Left kidney (tissue), 1 donor: ENCODE measurements at regions not wholly inside any gene's neighbourhood (a gene's known extent, or its start where the extent isn't known, plus 50 kb on each side); places are given as distances from the start of the nearest gene placed in this dataset.
A peak's percentile ranks its signal among the peaks of the same experiment; 100 is the strongest.
"Not testable (repeated sequence)": the region's sequence is repeated elsewhere in the genome, so short reads cannot be mapped to it uniquely, and the experiment has no call there.

Source experiments
- DNase-seq: peaks from one replicate; pipeline ENCODE4 v3.0.0-alpha.2; 2013

DNA sequence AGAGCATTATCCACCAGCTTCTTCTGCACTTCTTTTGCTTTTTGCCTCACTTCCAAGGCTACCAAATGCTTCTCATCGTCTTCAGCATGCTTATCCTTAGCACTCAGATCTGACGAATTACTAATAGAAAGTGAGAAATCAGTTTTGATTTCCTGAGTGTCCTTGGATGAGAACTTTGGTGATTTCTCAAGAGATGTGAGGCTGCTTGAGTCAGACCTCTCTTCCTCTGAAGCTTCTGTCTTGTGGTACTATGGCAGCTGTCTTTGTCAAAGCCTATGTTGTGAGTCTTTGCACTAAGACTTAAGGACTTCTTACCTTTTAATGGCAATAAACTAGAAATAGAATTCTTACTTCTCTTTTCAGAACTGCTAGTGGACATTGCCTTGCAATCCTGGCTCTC lies 169.9 kb downstream of the CPE start:
- no peak for DNase-seq

DNA sequence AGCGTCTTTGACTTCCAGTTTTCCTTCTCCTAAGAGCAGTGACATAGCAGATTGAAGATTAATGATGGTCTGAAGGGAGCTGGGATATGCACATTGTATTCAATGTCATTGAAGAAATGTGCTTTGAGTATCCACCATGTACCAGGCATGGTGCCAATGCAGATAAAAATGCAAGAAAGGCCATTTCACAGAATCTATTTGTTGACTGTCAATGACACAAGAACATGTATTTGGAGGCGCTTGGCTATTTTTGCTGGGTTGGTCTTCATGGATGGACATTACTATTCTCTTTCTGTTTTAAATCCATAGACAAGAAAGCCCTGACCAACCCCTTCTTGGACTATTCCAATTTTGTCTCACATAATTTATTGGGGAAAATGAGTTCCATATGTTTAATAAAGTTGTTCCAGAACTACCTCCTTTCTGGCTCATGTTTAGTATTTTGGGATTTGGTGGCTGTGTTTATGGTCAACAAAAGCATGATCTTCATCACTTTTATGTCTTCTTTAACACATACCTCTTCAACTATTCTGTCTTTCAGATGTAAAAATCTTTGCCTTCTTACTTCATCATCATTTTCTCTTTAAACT lies 174.5 kb downstream of the CPE start:
- DNase-seq: no peak

DNA sequence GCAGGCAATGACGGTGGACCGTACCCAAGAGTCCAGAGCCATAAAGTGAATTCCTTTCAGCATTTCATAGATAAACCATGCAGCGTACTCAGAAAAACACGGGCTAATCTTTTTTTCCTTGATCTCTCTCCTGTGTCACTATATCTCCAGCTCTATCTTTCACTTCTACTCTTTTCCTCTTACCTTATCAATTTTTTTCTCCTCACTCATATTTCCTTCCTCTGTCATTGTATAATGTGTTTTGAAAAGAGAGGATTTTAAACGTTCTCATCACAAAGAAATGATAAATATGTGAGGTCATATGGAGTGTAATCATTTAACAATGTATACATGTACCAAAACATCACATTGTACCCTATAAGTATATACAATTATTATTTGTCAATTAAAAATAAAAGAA lies 176.5 kb downstream of the CPE start:
- DNase-seq: no peak

DNA sequence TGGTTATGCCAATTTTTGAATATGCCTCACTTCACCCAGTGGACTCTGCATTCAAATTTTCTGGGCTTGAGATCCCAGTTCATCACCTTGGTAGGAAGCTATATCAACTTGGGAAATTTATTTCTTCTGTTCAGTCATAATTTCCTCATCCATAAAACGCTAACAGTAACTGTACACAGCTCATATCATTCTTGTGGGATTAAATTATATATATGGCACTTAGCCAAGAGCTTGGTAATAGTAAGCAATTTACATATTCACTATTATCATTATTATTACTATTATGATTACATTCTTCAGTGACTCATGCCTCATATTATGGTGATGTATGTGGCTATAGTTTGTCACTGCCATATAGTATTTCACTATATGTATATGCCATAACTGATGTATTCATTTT lies 177.6 kb downstream of the CPE start:
- DNase-seq: no peak

DNA sequence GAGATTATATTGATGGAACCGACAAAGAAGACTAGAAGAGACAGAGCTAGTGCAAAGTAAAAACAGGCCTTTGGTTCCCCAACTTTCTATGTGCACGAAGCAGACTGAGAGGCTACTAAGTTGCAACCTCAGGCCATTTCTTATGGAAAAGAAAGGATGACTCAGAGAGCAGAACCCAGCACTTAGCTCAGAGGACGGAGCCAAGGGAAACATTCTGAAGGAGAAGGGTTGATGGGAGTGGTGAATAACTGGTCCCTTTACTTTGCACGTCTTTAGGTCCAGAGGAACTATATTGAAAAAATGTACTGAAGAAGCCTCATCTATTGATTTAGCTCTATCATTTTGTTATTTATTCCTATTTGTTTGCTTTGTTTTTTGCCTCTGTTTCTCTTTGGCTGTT lies 182.1 kb downstream of the CPE start:
- DNase-seq: no peak

DNA sequence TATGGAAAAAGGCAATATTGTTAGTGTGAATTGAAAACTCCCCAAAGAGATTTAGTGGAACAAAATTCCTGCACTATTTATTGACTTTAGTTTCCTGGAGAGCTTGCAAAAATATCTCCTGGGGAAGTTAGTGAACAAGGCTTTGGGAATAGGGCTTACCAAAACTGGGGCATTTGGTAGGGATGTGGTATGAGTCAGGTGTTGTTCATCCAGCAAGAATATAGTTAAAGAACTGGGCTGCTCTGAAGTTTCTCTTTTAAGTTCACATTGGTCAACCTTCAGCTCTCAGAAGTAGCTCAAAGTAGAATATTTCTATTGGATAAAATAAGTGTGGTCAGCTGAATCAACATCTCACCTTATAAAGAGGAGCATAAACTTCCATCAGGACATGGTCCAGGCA lies 185.0 kb downstream of the CPE start:
- no peak for DNase-seq

DNA sequence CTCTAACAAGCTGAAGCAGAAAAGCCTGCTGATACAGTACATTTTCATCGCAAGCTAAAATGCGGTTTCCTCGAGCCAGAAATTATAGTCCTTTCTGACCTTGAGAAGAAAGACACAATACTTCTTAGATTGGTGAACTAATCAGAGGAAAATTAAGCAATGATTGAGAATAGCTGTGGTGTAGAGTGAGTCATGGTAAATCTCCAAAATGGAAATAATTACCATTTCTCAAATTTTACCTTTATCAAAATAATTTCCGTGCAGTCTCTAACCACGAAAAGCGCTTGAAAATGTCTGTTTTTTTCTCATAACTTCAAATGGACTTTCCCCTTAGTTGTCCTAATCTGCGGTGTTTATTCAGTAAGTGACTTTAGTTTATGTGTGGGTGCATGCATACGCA lies 190.2 kb downstream of the CPE start:
- no peak for DNase-seq

DNA sequence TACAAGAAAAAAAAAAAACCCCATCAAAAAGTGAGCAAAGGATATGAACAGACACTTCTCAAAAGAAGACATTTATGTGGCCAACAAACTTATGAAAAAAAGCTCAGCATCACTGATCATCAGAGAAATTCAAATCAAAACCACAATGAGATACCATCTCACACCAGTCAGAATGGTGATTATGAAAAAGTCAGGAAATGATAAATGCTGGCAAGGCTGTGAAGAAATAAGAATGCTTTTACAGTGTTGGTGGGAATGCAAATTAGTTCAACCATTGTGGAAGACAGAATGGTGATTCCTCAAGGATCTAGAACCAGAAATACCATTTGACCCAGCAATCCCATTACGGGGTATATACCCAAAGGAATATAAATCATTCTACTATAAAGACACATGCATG lies 192.7 kb downstream of the CPE start:
- DNase-seq: not testable (repeated sequence)

DNA sequence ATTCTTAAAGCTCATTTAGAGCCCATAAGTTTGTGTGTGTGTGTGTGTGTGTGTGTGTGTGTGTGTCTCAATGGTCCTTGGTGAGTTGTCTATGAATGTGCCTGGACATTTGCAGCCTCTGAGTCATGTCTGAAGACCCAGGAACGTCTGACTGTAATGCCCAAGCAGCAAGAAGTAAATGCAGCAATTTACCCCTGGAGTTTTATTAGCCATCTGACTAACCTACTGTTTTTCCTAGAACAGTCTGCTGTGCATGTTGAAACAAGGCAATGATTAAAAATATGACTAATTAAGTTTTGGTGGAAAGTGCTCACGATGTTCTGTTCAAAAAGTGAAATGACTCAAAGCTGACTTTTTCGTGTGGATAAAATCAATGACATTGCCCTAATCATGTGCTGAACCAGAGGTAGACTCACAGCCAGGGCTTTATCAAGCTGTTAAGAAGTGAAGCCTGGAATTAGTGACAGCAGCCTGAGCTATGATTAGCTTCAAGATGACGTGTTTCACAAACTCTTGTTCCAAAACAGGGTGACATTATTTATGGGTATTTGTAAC lies 201.6 kb downstream of the CPE start:
- peak; percentile 6 for DNase-seq

DNA sequence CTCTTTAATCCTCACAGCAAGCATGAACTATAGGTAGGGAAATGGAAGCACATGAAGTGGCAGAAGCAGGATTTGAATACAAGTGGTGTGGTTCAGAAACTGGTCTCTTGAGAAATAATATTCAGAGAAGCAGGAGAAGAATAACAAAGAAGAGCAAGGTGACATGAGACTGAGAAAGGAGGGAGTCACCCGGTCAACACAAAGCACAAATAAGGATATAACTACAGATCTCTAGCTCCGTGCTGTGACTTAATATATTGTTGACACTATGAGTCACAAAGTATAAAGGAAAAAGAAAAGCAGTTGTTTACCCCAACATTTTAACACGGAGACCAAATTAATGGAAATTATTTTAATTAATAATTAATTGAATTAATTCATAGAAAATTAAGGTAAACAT lies 204.5 kb downstream of the CPE start:
- no peak for DNase-seq

DNA sequence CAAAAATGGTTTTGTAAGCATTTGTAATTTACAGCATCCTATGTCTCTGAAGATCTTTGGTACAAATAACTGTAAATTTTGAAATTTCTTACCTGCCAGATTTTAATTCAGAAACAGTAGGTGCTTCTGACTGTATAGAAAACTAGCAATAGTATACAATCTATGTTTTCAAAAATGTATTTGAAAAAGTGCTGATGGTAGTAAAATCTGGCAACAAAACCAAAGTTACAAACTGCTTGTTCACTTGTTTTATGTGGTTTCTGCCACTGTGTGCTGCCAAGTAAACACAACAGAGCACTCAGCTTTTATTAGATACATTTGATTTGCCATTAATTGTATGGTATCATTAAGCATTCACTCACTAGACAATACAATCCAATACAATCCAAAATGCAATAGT lies 206.1 kb downstream of the CPE start:
- no peak for DNase-seq

DNA sequence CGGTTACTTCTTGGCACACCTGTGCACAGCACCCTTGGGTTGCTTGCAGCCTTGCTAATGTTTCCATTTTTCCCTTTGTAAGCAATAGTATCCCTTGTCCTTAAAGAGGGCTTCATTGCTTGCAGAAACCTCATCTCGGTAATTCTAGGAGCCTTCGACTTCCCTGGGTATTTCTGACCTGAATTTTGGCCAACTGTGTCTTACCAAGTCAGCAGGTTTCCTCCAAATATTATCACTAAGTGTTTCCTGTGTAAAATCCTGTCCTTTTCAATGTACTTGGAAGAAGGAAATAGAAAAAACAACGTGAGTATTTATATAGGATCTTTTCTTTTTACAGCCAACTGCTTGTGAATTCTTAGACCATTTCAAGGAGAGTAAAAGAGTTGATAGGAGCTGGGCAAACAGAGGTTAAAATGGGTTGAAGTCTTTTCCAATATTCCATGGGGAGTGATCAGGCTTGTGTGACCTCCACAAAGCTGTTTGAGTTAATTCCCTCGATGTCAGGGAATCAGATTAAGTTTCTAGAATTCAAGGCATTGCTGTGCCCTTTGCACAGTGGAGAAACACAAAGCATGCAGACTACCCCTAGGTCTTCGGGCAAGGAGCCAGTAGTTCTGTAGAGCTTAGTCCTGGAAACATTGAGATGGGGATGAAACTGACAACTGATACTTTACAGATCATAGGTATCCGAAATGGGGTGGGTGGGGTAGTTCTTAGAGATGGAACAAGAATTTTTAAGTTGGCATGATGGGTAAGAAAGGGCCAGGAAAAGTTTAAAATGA lies 209.9 kb downstream of the CPE start:
- DNase-seq: no peak

DNA sequence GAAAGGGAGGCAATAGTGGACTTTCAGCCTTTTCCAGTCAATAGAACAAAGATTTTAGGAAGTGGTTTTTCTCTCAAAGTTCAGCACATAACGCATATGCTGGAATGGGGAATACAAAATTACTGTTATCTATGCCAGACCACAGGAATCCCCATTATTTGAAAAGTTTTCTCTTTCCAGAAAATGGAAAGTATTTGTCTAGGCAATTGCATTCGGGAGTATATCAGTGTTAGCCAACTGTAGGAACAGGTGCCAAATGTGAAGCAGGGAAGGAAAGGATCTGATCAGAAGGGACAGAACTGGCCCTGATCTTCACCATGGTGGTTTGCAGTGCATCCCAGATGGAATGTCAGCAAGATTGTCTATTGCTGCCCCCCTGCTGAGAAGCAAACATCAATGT lies 213.6 kb downstream of the CPE start:
- DNase-seq: no peak

DNA sequence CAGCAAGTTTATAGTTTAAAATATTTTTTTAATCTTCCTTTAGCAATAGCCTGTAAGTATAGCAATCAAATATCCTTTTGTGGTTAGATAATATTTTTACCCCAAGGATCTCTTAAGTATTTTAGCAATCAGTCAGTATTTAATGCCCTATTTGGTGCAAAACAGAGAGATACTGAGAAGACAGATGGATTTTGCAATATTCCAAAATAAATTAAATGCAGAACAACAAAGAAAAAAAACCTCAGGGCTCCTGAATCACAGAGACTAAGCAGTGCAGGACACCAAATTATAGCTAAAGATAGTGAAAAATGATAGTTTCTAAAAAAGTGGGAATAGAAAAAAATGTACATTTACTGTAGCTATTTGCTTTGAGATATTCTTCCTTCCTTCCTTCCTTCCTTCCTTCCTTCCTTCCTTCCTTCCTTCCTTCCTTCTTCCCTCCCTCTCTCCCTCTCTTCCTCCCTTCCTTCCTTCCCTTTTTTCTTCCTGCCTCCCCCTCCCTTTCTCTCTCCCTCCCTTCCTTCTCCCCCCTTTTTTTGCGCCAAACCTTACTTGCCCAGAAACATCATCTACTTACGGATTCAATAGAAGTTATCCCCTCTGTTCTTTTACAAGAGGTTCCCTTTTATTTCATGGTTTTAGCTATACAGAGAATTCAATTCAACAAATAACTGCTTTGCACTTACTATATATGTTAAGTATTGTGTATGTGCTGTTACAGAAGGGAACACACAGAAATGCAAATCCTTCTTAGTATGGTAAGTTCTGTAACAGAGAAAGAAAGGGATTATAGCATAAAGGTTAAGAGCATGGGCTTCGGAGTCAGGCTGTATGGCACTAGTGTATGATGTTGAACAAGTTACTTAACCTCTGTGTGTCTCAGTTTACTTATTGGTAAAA lies 219.0 kb downstream of the CPE start:
- DNase-seq: no peak

DNA sequence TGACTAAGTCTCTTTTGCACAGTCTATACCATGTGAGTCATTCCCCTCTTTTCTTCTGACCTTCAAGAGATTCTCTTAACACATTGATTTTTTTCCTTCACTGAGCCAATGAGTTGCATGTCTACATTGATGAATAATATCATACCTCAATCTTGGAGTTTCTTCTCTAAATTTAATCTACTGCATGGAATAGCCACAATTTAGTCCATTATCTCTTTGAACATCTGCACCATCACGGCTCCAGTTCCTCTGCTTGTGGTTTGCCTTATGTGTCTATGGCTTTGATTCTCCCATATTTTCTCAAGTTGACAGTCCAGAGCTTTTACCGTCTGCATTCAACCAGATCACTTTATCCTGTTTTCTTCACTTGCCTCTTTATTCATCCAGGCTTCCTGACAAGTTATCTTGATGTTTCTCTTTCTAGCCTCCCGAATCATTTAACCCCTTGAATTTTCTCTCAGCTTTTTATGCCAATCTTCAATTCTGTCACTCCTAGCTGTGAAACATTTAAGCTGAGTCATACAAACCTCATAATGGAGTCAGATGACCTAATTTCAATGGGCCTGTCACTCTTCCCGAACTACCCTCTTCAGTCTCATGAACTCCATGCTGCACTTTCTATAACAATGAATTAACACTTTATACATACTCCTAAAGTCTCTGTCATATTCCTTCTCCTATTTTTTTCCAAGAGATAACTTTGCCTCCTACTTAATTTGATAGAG lies 222.3 kb downstream of the CPE start:
- DNase-seq: no peak

DNA sequence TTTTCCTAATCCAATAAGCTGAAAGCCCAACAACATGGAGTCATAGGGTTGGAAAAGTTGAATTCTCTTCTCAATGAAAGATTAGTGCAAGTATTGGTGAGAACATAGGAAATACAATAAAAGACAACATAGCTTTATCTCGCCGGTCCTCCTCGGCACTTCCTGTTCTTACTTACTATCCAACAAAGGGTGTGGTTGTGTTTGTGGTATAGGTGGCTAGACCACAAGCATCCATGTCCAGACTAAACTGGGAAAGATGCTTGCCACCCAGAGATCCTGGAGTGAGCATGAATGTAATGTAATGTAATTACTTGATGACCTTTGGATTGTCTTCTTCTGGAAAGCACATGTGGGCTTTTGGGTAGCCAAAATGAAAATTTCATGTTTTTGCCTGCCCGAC lies 223.8 kb downstream of the CPE start:
- DNase-seq: no peak

DNA sequence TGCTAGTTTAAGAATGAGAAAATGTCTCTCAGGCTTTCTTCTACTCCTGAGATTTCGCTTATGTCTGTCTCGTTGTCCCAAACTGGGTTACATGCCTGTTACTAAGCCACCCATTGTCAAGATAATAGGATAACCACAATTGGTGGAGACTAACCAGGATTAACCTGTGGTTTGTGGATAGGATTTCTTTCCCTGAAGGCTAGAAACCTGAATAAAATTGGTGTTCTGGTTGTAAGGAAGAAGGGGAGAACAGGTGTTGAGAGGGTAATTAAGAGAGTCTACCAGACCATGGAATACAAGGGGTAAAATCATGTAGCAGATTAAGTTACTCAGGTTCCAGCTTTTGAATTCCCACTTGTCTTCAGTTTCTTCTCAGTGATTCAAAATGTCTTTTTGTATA lies 225.4 kb downstream of the CPE start:
- DNase-seq: no peak

DNA sequence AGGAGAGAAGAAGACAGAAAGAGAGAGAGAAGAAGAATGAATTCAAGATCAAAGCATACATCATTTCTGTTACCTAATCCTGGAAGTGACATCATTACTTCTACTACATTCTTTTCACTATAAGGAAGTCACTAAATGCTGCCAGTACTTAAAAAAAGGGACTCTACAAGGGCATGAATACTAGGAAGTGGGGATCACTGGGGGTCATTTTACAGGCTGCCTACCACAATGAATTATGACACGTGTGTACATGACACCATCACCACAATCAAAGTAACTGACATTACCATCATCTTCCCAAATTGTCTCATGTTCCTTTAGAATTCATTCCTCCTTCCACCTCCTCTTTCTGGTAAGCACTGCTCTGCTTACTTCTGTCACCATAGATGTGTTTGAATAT lies 227.0 kb downstream of the CPE start:
- no peak for DNase-seq

DNA sequence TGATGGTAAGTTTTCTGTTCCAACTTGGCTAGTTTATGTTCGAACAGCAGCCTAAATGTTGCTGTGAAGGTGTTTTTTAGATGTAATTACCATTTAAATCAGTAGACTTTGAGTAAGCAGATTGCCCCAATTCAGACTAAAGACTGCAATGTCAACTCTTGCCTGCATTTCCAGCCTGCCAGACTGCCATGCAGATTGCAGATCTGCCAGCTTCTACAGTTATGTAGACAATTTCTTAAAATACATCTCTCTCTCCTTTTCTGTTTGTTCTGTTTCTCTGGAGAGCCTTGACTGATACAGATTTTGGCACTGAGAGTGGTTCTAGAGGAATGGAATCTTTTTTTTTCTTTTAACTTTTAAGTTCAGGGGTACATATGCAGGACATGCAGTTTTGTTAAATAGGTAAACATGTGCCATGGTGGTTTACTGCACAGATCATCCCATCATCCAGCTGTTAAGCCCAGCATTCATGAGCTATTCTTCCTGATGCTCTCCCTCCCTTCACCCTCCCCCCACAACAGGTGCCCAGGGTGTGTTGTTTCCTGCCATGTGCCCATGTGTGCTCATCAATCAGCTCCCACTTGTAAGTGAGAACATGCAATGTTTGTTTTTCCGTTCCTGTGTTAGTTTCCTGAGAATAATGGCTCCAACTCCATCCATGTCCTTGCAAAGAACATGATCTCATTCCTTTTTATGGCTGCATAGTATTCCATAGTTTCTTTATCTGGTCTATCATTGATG lies 227.8 kb downstream of the CPE start:
- no peak for DNase-seq

DNA sequence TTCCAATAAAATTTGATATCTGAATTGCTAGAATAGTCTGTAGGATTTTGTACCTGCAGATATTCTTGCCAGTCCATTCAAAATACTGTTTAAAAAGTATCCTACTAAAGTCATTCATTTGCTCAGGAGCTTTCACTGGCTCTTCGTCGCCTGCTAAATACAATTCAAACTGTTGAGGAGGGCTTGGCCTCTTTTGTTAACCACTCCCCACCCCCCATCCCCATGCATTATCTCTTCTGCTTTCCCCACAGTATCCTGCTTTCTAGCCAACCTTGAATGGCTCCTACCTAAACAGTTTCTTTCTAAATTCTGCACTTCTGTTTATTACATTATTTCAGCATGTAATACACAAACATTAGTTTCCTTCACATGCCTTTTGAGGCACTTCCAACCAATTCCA lies 230.8 kb downstream of the CPE start:
- DNase-seq: no peak

DNA sequence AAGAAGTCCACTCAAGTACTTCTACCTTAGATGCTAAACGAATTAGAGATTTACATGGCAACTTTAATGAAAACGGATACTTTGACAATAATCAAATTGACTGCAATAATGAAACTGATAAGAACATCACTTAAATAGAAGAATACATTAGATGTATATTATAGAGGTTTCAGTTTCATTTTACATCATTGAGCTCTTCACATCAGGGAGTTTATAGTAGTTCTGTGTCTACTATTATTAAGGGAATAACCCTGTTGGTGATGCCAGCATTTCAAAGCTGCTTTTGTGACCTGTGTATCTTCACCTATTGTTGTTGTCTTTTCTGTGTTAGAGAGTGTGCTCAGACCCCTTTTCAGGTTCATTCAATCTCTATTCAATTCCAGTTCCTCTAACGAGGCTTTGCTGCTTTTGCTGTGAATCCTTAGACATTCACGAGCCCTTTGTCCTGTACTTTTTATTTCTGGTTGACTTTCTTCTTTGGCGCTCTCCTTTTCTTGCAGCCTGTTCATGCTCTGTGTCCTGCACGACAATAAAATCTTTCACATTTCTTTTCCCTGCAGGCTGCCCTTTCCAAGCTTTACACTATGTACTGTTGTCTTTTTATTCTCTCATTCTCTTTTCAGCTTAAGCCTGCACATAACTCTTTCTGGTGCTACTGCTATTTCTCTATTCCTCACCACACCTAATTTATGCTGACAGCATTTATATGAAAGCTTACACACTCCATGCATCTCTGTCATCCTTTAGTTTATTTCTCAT lies 232.1 kb downstream of the CPE start:
- no peak for DNase-seq
